Activated T-helper 17 cell treated with anti-CD3 and anti-CD28 coated beads, Interleukin-2, amount 50 U/mL, for 72 hours (primary cell): ENCODE measurements at regions not wholly inside any gene's neighbourhood (a gene's known extent, or its start where the extent isn't known, plus 50 kb on each side); places are given as distances from the start of the nearest gene placed in this dataset.
A peak's percentile ranks its signal among the peaks of the same experiment; 100 is the strongest.
"Not testable (repeated sequence)": the region's sequence is repeated elsewhere in the genome, so short reads cannot be mapped to it uniquely, and the experiment has no call there.

Experiments
- ATAC-seq: fragments of 150-1000 bp; cut with Tn5 transposase; replicated peaks from 2 replicates; pipeline ENCODE4 v1.10.0; 2021; ENCODE audit warnings: mild to moderate bottlenecking, moderate library complexity
- H3K27ac Mint-ChIP-seq: one replicate; pipeline ENCODE4 v1.8.0; 2022; ENCODE audit warnings: mixed read lengths
- H3K27me3 Mint-ChIP-seq: one replicate; pipeline ENCODE4 v1.8.0; 2022; ENCODE audit warnings: mixed read lengths
- H3K36me3 Mint-ChIP-seq: one replicate; pipeline ENCODE4 v1.8.0; 2022; ENCODE audit warnings: low read depth, mild to moderate bottlenecking, mixed read lengths
- H3K4me1 Mint-ChIP-seq: one replicate; pipeline ENCODE4 v1.8.0; 2022; ENCODE audit warnings: mixed read lengths
- H3K4me3 Mint-ChIP-seq: one replicate; pipeline ENCODE4 v1.8.0; 2022; ENCODE audit warnings: mild to moderate bottlenecking, mixed read lengths
- H3K9me3 Mint-ChIP-seq: one replicate; pipeline ENCODE4 v1.8.0; 2022; ENCODE audit warnings: mixed read lengths

DNA sequence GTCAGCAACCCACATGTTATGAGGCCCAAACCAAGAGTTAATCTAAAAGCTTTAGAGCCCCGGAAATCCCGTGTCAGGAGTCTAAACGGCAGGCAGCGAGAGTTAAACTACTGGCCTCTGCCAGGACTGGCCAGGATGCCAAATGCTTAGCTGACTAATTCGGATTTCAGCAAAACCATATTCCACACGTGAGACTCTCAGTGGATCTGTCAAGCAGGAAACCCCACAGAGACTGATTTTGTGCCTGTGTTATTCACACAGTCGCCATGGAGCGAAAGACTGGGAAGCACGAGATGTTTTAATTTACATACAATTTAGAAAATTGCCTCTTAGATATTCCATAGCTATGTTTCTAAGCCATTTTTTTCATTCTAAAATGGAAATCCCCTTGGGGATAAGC, 152.9 kb downstream of the RNASET2 start:
- H3K27ac Mint-ChIP-seq, result no peak overlapping the region
- no peaks in the 10 kb centered on the region for H3K36me3 Mint-ChIP-seq
- H3K4me1 Mint-ChIP-seq, result no peaks in the 10 kb centered on the region
- H3K27me3 Mint-ChIP-seq, result no peaks in the 10 kb centered on the region
- H3K4me3 Mint-ChIP-seq, result no peak overlapping the region
- peaks cover 19% of the 10 kb centered on the region for H3K9me3 Mint-ChIP-seq
- no peak for ATAC-seq

- Mint-ChIP-seq H3K27ac (no peak overlapping the region), H3K27me3 (no peaks in the 10 kb centered on the region), H3K4me3 (no peak overlapping the region), H3K36me3 (no peaks in the 10 kb centered on the region), H3K9me3 (peaks cover 13% of the 10 kb centered on the region), H3K4me1 (no peaks in the 10 kb centered on the region)
- ATAC-seq, result no peak
Observed at GRCh38 chr6:166802401-166802800, 153.9 kb downstream of the RNASET2 start.

DNA sequence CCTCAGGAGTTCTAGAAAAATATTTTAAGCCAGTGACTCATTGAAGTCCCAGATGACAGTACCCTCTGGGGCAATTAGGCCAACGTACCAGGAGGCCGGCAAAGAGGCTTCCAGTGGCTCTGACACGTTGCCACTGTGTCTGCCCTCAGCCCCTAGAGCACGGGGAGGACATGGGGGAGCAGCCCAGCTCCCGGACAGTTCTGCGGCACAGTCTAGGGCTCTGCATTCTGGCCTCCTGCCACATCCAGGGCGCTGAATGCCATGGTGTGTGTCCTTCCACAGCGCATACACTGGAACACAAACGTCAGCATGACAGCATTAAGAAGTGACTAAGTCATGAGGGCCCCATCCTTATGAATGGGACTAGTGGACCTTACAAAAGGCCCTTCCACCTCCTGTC, 156.2 kb downstream of the RNASET2 start:
- Mint-ChIP-seq H3K4me1 (no peaks in the 10 kb centered on the region), H3K9me3 (no peaks in the 10 kb centered on the region), H3K4me3 (no peak overlapping the region), H3K27ac (no peak overlapping the region), H3K36me3 (no peaks in the 10 kb centered on the region), H3K27me3 (no peaks in the 10 kb centered on the region)
- no peak for ATAC-seq

GRCh38 chr6:166798652-166799051, 157.7 kb downstream of the RNASET2 start:
- Mint-ChIP-seq H3K9me3 (no peaks in the 10 kb centered on the region), H3K27ac (no peak overlapping the region), H3K4me3 (no peak overlapping the region), H3K4me1 (no peaks in the 10 kb centered on the region), H3K36me3 (no peaks in the 10 kb centered on the region), H3K27me3 (no peaks in the 10 kb centered on the region)
- ATAC-seq, result no peak

- Mint-ChIP-seq H3K4me3 (no peak overlapping the region), H3K9me3 (no peaks in the 10 kb centered on the region), H3K4me1 (no peaks in the 10 kb centered on the region), H3K27ac (no peak overlapping the region), H3K27me3 (no peaks in the 10 kb centered on the region), H3K36me3 (no peaks in the 10 kb centered on the region)
- no peak for ATAC-seq
Observed at GRCh38 chr6:166796610-166797009, 159.7 kb downstream of the RNASET2 start.

DNA sequence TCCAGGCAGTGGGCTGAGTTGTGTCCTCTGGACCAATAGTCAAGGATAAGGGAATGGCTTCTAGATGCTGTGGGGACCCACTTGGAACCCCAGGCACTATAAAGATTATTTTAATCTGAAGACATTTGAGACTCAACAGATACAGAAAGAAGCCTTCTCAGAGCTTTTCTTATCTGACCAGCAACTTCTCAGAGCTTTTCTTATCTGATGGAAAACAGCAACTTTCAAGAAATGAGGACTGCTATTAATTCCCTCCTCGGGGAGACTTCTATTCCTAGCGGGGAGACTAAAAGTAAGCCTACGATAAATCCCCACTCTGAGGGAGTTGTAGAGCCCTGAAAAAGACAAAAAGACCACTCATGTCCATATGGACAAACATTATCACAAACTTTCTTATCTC, 160.5 kb downstream of the RNASET2 start:
- Mint-ChIP-seq H3K27me3 (no peaks in the 10 kb centered on the region), H3K9me3 (no peaks in the 10 kb centered on the region), H3K27ac (no peak overlapping the region), H3K36me3 (no peaks in the 10 kb centered on the region), H3K4me3 (no peak overlapping the region), H3K4me1 (no peaks in the 10 kb centered on the region)
- no peak for ATAC-seq

DNA sequence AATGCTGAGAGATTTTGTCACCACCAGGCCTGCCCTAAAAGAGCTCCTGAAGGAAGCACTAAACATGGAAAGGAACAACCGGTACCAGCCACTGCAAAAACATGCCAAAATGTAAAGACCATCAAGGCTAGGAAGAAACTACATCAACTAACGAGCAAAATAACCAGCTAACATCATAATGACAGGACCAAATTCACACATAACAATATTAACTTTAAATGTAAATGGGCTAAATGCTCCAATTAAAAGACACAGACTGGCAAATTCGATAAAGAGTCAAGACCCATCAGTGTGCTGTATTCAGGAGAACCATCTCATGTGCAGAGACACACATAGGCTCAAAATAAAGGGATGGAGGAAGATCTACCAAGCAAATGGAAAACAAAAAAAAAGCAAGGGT, 163.8 kb upstream of the RPS6KA2 start:
- H3K9me3 Mint-ChIP-seq, H3K27ac Mint-ChIP-seq, H3K27me3 Mint-ChIP-seq, H3K4me3 Mint-ChIP-seq, H3K4me1 Mint-ChIP-seq, H3K36me3 Mint-ChIP-seq, ATAC-seq: not testable (repeated sequence)

DNA sequence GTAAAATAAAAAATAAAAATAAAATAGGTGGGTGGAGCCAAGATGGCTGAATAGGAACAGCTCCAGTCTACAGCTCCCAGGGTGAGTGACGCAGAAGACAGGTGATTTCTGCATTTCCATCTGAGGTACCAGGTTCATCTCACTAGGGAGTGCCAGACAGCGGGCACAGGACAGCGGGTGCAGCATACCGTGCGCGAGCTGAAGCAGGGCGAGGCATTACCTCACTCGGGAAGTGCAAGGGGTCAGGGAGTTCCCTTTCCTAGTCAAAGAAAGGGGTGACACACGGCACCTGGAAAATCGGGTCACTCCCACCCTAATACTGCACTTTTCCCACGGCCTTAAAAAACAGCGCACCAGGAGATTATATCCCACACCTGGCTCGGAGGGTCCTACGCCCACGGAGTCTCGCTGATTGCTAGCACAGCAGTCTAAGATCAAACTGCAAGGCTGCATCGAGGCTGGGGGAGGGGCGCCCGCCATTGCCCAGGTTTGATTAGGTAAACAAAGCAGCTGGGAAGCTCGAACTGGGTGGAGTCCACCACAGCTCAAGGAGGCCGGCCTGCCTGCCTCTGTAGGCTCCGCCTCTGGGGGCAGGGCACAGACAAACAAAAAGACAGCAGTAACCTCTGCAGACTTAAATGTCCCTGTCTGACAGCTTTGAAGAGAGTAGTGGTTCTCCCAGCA, 161.9 kb upstream of the RPS6KA2 start:
- not testable (repeated sequence) for H3K4me3 Mint-ChIP-seq, ATAC-seq, H3K36me3 Mint-ChIP-seq, H3K27me3 Mint-ChIP-seq, H3K4me1 Mint-ChIP-seq, H3K27ac Mint-ChIP-seq, H3K9me3 Mint-ChIP-seq

GRCh38 chr6:166786704-166787293, 159.7 kb upstream of the RPS6KA2 start:
- H3K27ac Mint-ChIP-seq, result no peak overlapping the region
- no peak overlapping the region for H3K4me3 Mint-ChIP-seq
- peak; percentile 63 for ATAC-seq
- no peaks in the 10 kb centered on the region for H3K4me1 Mint-ChIP-seq
- H3K9me3 Mint-ChIP-seq, result no peaks in the 10 kb centered on the region
- no peaks in the 10 kb centered on the region for H3K27me3 Mint-ChIP-seq
- no peaks in the 10 kb centered on the region for H3K36me3 Mint-ChIP-seq

- Mint-ChIP-seq H3K27ac (no peak overlapping the region), H3K4me3 (no peak overlapping the region), H3K9me3 (no peaks in the 10 kb centered on the region), H3K36me3 (no peaks in the 10 kb centered on the region), H3K27me3 (no peaks in the 10 kb centered on the region), H3K4me1 (no peaks in the 10 kb centered on the region)
- no peak for ATAC-seq
Observed at GRCh38 chr6:166785131-166785530, 158.1 kb upstream of the RPS6KA2 start.

GRCh38 chr6:166784691-166785090, 157.6 kb upstream of the RPS6KA2 start:
- no peak overlapping the region for H3K4me3 Mint-ChIP-seq
- H3K9me3 Mint-ChIP-seq, result no peaks in the 10 kb centered on the region
- no peak overlapping the region for H3K27ac Mint-ChIP-seq
- H3K27me3 Mint-ChIP-seq, result no peaks in the 10 kb centered on the region
- no peak for ATAC-seq
- no peaks in the 10 kb centered on the region for H3K36me3 Mint-ChIP-seq
- H3K4me1 Mint-ChIP-seq, result no peaks in the 10 kb centered on the region

- no peak overlapping the region for H3K27ac Mint-ChIP-seq
- ATAC-seq, result no peak
- no peaks in the 10 kb centered on the region for H3K27me3 Mint-ChIP-seq
- no peaks in the 10 kb centered on the region for H3K4me1 Mint-ChIP-seq
- H3K36me3 Mint-ChIP-seq, result no peaks in the 10 kb centered on the region
- no peak overlapping the region for H3K4me3 Mint-ChIP-seq
- no peaks in the 10 kb centered on the region for H3K9me3 Mint-ChIP-seq
Observed at GRCh38 chr6:166782520-166782919, 155.5 kb upstream of the RPS6KA2 start.

DNA sequence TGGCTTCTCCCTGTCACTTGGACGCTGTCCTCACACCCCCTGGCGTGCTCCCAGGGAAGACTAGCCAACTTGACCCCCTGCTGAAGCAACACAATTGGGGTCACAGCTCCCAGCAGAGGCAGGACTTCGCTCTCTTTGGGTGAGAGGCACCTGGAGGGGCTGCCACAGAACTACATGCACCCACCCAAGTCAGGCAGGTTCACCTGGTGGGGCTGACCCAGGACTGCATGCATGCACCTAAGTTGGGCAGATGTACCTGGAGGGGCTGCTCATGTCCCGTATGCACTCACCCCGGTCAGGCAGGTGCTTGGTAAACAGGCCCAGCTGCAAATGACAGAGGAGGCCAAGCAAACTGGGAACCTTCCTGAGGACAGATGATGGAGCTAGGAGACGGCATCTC, 154.3 kb upstream of the RPS6KA2 start:
- no peaks in the 10 kb centered on the region for H3K9me3 Mint-ChIP-seq
- no peaks in the 10 kb centered on the region for H3K4me1 Mint-ChIP-seq
- H3K4me3 Mint-ChIP-seq, result no peak overlapping the region
- no peak overlapping the region for H3K27ac Mint-ChIP-seq
- H3K27me3 Mint-ChIP-seq, result no peaks in the 10 kb centered on the region
- no peaks in the 10 kb centered on the region for H3K36me3 Mint-ChIP-seq
- no peak for ATAC-seq

DNA sequence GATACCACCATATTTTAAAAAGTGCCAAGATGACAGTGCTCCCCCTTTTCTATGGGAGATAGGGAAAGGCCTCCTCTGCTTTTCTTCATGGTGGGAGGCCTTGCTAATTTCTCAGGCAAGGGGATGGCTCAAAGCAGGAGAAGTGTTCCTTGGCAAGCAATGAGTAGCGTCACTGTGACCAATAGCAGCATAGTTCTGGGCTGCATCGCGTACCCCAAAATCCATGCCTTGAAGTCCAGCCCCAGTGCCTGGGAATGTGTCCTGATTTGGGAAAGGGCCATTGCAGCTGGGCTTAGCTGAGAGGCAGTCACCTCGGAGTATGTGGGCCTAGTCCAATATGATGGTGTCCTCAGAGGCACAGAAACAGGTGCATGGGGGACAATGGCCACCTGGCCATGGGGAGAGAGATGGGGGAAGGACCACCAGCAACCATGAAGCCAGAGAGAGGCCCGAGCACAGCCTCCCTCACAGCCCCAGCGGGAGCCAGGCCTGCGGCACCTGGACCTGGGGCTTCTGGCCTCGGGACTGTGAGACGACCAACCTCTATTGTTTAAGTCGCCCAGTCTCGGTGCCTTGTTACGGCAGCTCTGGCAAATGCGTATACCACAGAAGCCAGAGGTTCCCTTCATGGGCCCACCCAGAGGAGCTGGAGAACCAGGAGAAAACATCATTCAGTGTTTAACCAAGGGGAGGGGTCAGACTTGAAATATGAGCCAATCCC, 153.1 kb upstream of the RPS6KA2 start:
- Mint-ChIP-seq H3K4me3 (no peak overlapping the region), H3K27me3 (no peaks in the 10 kb centered on the region), H3K27ac (no peak overlapping the region), H3K4me1 (no peaks in the 10 kb centered on the region), H3K36me3 (no peaks in the 10 kb centered on the region), H3K9me3 (no peaks in the 10 kb centered on the region)
- no peak for ATAC-seq

- no peaks in the 10 kb centered on the region for H3K27me3 Mint-ChIP-seq
- H3K27ac Mint-ChIP-seq, result no peak overlapping the region
- no peaks in the 10 kb centered on the region for H3K4me1 Mint-ChIP-seq
- H3K4me3 Mint-ChIP-seq, result no peak overlapping the region
- H3K36me3 Mint-ChIP-seq, result no peaks in the 10 kb centered on the region
- ATAC-seq, result no peak
- no peaks in the 10 kb centered on the region for H3K9me3 Mint-ChIP-seq
Observed at GRCh38 chr6:166779381-166779780, 152.3 kb upstream of the RPS6KA2 start.
